ENCODE measurements at regions not wholly inside any gene's neighbourhood (a gene's known extent, or its start where the extent isn't known, plus 50 kb on each side); places are given as distances from the start of the nearest gene placed in this dataset.
A peak's percentile ranks its signal among the peaks of the same experiment; 100 is the strongest.

- TF ChIP-seq AHDC1 (CRISPR knock-in tag; IDR thresholded peaks at IDR 0.05; ENCODE audit: borderline replicate concordance) (peak; percentile 95), HDAC2 (CRISPR knock-in tag; IDR thresholded peaks at IDR 0.05) (peak; percentile 82), SALL1 (CRISPR knock-in tag; IDR thresholded peaks at IDR 0.05) (peak; percentile 52; the same call in 1 of the 2 replicates), ASH2L (IDR thresholded peaks at IDR 0.05; ENCODE audit: insufficient read length, low read depth, low read length) (peak; percentile 96), ZMYM2 (CRISPR knock-in tag; IDR thresholded peaks at IDR 0.05) (no peak), PPARG (CRISPR knock-in tag; conservative IDR thresholded peaks at IDR 0.05) (peak; percentile 94), ZNF331 (CRISPR knock-in tag; IDR thresholded peaks at IDR 0.05) (peak; percentile 82; the same call in 1 of the 2 replicates), ZNF775 (CRISPR knock-in tag; IDR thresholded peaks at IDR 0.05; ENCODE audit: borderline replicate concordance) (no peak), ZBTB2 (CRISPR knock-in tag; IDR thresholded peaks at IDR 0.05; ENCODE audit: low read depth) (no peak), ETV5 (CRISPR knock-in tag; IDR thresholded peaks at IDR 0.05; ENCODE audit: borderline replicate concordance) (peak; percentile 57; the same call in 1 of the 2 replicates), PATZ1 (CRISPR knock-in tag; IDR thresholded peaks at IDR 0.05) (peak; percentile 64), FOSL2 (CRISPR knock-in tag; IDR thresholded peaks at IDR 0.05) (peak; percentile 86), ZNF234 (CRISPR knock-in tag; conservative IDR thresholded peaks at IDR 0.05) (no peak), SMAD3 (CRISPR knock-in tag; IDR thresholded peaks at IDR 0.05) (peak; percentile 76; the same call in 1 of the 2 replicates), TCF7L2 (IDR thresholded peaks at IDR 0.05; ENCODE audit: low read depth, low read length) (peak; percentile 66; the same call in 1 of the 2 replicates), ZNF652 (CRISPR knock-in tag; IDR thresholded peaks at IDR 0.05; ENCODE audit: borderline replicate concordance, low read depth) (peak; percentile 34; the same call in 1 of the 2 replicates), ZNF510 (CRISPR knock-in tag; IDR thresholded peaks at IDR 0.05; ENCODE audit: low read depth) (peak; percentile 73; the same call in 1 of the 2 replicates), CSRNP1 (CRISPR knock-in tag; IDR thresholded peaks at IDR 0.05) (peak; percentile 48; the same call in 1 of the 2 replicates)
These were observed 138.9 kb upstream of the TMEM170B start (continued) for GRCh38 chr6:11398451-11399326.

Data from HepG2 (cell line).